GM12873 (cell line): ENCODE measurements at regions not wholly inside any gene's neighbourhood (a gene's known extent, or its start where the extent isn't known, plus 50 kb on each side); places are given as distances from the start of the nearest gene placed in this dataset.

Experiments
- CTCF ChIP-seq: IDR thresholded peaks from 2 replicates; pipeline ENCODE4 v1.5.1; 2012; ENCODE audit warnings: low read depth, mild to moderate bottlenecking, moderate library complexity, low read length, control low read depth; ENCODE audit not compliant: insufficient read depth; ENCODE audit errors: missing control alignments

DNA sequence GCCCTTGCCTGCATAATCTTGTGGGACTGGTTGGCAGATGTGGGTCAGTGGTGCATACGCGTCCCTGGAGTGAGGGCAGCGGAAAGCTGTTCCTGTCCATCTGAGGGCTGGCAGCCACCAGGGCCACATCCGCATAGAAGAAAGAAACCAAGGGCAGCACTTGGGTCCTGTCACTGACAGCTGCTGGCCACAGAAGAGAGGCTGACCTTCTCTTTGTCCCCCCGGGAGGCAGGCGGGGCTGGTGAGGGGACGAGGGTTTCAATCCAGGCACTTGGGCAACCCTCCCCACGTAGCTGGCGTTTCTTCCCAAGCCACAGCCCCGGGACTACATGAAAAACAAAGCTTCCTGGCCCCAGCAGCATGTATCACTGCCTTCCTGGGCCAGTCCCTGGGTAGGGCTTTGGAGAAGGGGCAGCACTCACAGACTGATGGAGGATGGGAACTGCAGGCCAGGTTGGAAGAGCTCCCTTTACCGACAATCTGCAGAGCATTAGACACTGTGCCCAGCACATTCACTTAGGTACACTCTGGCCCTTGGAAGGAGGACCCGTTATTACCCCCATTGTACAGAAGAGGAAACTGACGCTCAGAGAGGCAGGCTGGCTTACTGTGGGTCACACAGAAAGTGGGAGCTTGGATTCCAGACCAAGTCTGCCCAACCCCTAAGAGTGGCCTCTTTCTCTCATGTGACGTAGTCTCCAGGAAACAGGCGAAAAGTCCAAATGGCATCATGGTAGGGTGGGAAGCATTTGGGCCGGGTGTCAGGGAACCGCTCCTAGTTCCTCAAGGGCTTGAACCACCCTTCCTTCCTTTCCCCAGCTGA lies 78.8 kb upstream of the SLC6A6 start:
- TF ChIP-seq CTCF: no peak

- no peak for TF ChIP-seq CTCF
Measured at GRCh38 chr3:14324224-14324944, 78.0 kb upstream of the SLC6A6 start.

DNA sequence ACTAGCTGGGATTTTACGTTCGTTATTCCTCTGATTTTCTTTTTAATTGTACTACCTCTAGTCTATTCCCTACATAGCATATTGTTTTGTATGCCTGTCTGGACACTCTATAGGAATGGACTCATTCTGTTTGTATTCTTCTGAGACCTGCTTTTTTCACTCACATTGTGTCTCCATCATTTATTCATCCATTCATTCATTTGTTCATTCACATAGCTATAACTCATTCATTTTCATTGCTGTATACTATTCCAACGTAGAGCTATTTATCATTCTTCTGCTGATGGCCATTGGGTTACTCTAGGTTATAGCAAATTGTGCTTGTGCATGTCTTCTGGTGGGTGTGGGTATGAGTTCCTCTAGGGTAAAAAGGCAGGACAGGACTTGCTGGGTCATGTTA lies 74.0 kb upstream of the SLC6A6 start:
- no peak for TF ChIP-seq CTCF

DNA sequence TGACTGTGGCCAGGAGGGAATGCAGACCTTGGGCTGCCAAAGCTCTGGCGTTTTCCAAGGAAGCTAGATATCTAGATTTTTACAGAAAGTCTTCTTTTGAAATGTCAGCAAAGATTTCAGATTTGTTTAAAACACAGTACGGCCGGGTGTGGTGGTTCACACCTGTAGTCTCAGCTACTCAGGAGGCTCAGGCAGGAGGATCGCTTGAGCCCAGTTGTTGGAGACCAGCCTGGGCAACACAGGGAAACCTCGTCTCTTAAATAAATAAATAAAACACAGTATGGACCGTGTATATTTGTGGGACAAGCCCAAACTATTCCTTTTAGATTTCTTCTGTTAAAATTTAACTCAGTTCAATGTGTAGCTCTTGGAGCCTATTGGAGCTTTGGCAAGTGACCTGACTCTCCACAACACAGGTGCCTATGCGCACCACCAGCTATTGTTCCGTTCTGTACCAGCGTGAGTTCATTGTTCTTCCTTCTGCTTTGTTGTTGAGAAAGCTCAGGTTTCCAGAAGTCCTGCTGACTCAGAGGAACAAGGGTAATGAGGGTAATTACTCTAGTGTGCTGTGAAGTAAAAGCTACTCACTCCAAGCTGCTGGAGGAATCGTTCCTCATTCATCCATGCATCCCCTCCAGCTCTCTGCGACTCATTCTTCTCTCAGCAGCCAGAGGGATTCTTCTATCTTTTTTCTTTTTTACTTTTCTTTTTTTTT lies 73.1 kb upstream of the SLC6A6 start:
- TF ChIP-seq CTCF: no peak

GRCh38 chr3:14329842-14330241 lies 72.6 kb upstream of the SLC6A6 start:
- no peak for TF ChIP-seq CTCF

DNA sequence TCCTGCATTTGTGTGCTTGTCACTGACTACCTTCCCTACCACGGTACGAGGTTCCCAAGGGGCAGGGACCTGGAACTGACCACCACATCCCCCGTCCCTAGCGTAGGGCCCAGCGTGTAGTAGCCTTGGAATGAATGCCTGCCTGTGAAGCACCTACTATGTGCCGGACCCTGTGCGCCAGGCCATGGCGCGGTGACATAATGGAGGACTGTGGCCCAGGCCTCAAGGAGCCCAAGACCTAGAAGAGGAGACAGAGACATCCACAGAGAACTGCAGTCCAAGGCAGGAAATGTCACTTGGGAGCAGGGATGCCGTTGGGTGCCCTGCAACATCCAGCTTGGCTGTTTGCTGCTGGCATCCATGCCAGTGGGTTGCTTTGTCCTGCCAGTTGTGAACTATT lies 71.9 kb upstream of the SLC6A6 start:
- TF ChIP-seq CTCF: no peak

DNA sequence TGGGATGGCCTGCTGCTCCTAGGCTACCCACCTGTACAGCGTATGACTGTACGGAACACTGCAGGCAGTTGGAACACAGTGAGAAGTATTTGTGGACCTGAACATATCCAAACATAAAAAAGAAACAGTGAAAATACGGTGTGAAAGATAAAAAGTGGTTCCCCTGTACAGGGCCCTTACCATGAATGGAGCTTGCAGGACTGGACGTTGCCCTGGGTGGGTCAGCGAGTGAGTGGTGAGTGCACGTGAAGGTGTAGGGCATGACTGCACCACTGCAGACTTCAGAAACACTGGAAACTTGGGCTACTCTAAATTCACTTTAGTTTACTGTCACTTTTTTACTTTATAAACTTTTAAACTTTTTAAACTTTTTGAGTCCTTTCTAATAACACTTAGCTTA lies 71.2 kb upstream of the SLC6A6 start:
- no peak for TF ChIP-seq CTCF
